Activated T-cell treated with anti-CD3 and anti-CD28 coated beads for 4 hours (primary cell): ENCODE measurements at regions not wholly inside any gene's neighbourhood (a gene's known extent, or its start where the extent isn't known, plus 50 kb on each side); places are given as distances from the start of the nearest gene placed in this dataset.
"Not testable (repeated sequence)": the region's sequence is repeated elsewhere in the genome, so short reads cannot be mapped to it uniquely, and the experiment has no call there.

ENCODE experiments used
- DNase-seq: peaks from one replicate; pipeline ENCODE4 v3.0.0-alpha.2; 2020

DNA sequence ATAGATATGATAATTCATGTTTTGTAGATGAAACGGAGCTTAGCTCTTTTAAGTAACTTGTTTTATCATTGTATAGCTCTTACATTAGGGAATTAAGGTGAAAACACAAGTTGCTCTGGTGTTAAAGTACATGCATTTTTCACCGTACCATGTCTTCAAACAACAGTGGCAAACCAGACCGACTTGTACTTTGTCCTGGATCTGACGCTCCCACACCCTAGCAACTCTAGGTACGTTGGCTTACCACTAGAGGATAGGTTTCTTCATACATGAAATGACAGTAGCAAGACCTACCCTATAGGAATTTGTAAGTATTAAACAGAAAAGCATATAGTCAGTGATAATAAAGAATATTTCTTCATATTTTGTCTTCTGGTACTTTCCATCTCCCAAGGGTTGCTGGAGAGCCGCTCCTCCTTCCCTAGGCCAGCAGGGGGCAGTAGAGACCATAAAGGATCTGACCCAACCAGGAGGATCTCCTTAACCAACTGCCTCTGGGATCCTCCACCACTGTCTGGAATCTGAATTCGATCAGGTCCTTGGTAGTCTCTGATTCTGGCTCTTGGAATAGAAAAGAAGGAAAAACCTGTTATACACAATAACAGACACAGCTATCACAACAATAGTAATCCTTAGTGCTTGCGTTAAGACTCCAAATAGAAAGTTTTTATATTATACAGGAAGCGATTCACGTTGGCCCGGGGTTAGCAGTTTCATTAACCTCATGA is 136.7 kb downstream of the CAVIN4 start:
- peak; percentile 2 for DNase-seq

GRCh38 chr9:100715100-100715380 is 137.2 kb downstream of the CAVIN4 start:
- DNase-seq: no peak

GRCh38 chr9:100718717-100719116 is 140.8 kb downstream of the CAVIN4 start:
- DNase-seq: no peak

DNA sequence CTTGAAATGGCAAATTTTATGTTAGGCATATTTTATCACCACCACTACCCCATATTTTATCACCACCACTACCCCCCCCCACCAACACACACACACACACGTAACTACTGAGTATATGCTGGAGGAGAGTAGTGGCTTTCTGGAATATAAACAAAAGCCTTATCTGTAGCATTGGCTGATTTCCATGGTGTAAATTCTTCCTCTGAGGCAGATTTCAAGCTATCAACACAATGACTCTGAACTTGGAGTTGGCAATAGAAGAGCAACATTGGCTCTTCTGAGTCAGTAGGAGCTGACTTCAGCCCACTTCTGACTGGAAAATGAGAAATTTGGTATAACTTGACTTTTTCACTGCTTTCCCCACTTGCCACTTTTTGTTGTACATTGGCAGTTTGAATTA is 143.0 kb downstream of the CAVIN4 start:
- no peak for DNase-seq

GRCh38 chr9:100724886-100725285 is 147.0 kb downstream of the CAVIN4 start:
- no peak for DNase-seq

DNA sequence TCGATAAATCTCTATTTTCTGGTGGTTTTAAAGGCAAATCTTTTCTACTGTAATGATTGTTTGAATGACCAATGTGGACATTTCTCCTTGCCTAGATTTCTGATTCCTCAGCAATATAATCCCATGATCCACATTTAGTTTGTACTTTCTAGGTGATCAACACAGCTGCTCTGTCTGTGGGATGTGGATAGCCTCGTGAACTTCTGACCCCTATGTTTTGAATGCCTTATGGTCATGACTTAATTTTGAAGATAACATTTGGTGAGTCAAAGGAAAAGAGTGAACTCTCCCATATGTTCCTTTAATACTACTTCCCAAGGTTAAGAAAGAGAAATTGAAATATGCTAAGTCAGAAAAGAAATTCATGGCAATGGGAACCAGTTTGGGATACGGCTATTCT is 147.5 kb downstream of the CAVIN4 start:
- no peak for DNase-seq

- DNase-seq: no peak
These were observed 151.5 kb downstream of the CAVIN4 start for GRCh38 chr9:100729336-100729895.

- no peak for DNase-seq
These were observed 152.2 kb downstream of the CAVIN4 start for GRCh38 chr9:100730086-100730485.

DNA sequence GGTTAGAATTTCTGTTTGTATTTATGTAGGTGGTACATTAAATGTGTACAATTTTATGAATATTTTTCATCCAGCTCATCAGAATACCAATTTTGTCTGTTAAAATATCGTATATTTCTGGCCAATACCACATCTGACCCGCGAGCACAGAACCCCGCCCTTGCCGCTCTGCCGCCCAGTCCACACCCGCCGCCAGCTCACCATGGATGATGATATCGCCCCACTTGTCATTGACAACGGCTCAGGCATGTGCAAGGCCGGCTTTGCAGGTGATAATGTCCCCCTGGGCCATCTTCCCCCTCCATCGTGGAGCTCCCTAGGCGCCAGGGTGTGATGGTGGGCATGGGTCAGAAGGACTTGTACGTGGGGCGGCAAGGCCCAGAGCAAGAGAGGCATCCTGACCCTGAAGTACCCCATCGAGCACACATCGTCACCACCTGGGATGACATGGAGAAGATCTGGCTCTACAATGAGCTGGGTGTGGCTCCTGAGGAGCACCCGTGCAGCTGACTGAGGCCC is 153.2 kb downstream of the CAVIN4 start:
- DNase-seq: no peak

- DNase-seq: no peak
These were observed 153.7 kb downstream of the CAVIN4 start for GRCh38 chr9:100731557-100731956.

DNA sequence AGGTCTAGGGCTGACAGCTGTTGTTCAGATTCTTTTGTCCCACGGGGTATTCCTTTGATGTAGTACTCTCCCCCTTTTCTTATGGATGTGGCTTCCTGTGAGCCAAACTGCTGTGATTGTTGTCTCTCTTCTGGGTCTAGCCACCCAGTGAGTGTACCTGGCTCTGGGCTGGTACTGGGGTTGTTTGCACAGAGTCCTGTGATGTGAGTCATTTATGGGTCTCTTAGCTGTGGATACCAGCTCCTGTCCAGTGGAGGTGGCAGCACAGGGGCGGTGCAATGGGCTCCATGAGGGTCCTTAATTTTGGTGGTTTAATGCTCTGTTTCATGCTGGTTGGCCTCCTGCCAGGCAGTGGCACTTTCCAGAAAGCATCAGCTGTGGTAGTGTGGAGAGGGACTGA is 161.3 kb downstream of the CAVIN4 start:
- DNase-seq: no peak

- DNase-seq: no peak
These were observed 161.8 kb downstream of the CAVIN4 start for GRCh38 chr9:100739666-100740065.

- DNase-seq: not testable (repeated sequence)
These were observed 171.1 kb downstream of the CAVIN4 start for GRCh38 chr9:100748930-100749329.

DNA sequence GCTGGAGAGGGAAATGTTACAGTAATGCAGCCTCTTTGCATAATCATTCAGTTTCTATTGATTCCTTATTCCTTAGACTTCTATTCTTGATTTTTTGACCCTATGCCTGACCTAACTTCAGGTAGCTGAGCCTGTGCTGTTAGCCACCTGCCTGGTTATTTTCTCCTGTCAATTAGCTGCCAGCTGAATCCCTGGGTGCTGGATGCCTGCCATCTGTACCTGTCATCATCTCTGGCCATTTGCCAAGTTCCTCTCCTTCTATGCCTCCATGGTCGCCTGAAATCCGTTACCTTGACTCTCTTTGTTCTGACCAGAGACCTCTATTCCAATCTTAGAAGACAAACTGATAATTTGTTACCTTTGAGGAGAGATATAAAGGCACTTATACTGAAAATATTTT is 178.3 kb downstream of the CAVIN4 start:
- DNase-seq: no peak

DNA sequence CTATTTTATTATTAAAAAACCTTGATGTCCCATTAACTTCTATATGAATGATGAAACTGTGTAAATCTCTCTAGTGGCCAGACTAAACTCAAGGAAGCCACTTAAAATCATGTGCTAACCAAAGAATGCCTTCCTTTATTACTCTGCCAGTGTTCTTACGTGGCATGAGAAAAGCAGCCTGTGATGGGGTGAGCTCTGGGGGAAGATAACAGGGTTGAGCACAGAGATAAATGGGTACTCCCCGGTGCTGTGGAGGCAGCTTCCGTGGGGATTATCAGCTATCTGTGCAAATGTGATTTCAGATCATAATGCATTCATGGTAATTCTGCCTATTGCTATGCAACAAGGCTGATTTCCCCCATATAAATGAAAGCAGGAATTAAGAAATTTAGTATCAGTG is 181.3 kb downstream of the CAVIN4 start:
- no peak for DNase-seq

DNA sequence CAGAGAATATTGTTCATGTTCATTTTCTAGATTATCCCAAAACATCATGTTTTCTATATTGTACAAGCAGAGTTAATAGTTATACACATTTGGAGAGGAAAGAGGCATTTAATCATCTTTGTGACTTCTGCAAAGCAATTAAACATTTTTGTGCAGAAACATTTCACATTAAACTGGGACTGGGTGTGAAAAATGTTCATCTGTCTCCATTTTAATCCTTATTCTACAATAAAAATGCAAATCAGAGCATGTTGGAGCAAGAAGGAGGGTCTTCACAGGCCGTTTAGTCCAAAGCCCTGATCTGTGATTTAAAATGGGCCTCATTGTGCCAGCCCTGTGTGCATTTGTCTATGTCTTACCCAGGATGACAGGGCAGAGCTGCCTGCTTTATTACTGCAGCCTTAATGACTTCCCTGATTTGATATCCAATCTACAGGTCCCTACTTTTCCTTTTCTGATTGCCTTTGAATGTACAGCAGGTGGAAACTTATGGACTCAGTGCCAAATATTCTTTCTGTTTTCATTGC is 183.5 kb downstream of the CAVIN4 start:
- DNase-seq: no peak

- no peak for DNase-seq
These were observed 196.4 kb downstream of the CAVIN4 start for GRCh38 chr9:100774326-100774725.

DNA sequence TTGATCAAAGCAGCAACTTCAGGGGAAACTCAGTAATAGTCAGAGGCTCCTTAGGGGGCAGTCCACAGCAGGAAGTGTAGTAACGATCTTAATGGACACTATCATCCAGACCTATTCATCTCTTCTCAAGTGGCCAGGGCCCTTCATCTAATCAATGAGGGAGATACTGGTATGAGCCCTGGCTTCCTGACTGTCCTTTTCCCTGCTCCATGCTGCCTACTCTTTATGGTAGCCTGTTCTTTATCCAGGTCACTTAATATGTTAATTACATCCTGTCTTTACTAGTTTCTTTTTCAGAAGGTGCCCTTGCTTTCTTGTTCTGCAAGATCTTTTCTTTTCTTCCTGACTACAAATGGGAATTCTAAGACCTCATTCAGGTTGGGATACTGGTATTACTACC is 197.1 kb downstream of the CAVIN4 start:
- DNase-seq: no peak

DNA sequence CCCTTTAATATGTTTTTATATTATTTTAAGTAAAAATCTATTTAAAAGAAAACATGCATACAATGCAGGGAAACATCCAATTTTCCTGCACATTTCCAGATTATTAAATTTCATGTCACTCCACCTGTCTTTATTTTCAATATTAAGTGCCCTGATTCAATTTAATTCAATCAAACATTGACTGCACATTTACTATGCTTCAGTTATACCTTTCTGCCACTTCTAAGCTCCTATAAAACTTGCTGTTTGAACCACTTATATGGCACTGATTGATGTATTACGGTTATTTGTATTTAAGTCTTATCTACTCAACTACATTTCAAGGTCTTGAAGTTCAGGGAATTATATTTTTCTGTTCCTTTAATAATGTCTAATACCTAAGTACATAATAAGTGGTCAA is 198.0 kb downstream of the CAVIN4 start:
- DNase-seq: no peak

GRCh38 chr9:100784755-100785154 is 206.9 kb downstream of the CAVIN4 start:
- DNase-seq: no peak

- DNase-seq: no peak
These were observed 208.1 kb downstream of the CAVIN4 start for GRCh38 chr9:100785946-100786345.

DNA sequence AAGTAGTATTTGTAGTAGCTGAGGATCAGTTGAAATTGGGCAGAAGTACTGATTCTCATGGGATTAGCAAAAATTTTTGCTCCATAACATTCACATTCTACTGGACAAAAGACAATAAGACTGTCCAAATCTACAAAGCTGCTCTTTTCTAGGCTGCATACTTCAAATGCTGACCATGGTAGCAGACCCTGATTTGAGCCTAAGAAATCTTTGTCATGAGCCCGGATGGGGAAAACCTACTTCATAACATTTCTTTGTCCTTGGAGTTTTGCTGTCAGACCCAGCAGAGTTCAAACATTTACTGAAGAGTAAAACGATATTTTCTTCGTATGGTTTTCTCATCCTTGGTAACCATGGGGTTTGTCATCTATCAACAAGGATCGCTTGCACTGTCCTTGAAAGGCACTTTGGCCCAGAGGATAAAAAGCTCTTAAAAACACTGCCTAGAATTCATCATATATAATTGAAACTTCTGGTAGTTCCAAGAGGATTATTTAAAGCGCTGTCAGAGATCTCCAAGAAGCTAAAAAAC is 216.9 kb downstream of the CAVIN4 start:
- DNase-seq: no peak

- no peak for DNase-seq
These were observed 224.6 kb upstream of the PLPPR1 start for GRCh38 chr9:100803956-100804355.

GRCh38 chr9:100811643-100812042 is 216.9 kb upstream of the PLPPR1 start:
- no peak for DNase-seq

DNA sequence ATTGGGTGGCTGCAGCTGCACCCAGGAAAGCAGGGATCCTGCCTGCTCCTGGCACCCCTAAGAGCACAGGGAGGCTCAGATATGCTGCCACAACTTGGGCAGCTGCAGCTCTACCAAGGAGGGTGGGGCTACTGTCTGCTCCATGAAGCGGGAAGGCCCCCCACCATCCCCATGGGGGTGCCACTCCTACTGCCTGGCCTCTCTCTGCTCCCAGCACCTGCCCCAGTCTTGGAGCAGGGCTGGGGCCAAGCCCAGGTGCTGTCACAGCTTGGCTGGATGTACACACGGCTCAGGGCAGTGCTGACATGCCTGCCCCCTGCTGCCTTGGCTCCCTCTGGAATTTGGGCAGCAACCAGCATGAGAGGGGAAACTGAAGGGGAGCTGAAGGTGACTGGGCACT is 214.7 kb upstream of the PLPPR1 start:
- no peak for DNase-seq
